Right atrium auricular region (tissue), 2 donors: ENCODE measurements at regions not wholly inside any gene's neighbourhood (a gene's known extent, or its start where the extent isn't known, plus 50 kb on each side); places are given as distances from the start of the nearest gene placed in this dataset.
A peak's percentile ranks its signal among the peaks of the same experiment; 100 is the strongest.

Experiments
- DNase-seq: peaks from one replicate; pipeline ENCODE4 v3.0.0-alpha.2; 2019; ENCODE audit warnings: low spot score
- H3K27ac ChIP-seq, 2 donors: fragments of 200-600 bp; sonication (generic); 1 replicate in 1 of 2; 2 replicates in 1 of 2; pipeline ENCODE4 v1.5.1; 2016 to 2019
- H3K27me3 ChIP-seq, 2 donors: fragments of 200-600 bp; sonication (generic); one replicate each; pipeline versions ENCODE4 v1.5.1 to v1.6.0; 2017 to 2019
- H3K36me3 ChIP-seq: fragments of 200-600 bp; sonication (generic); one replicate; pipeline ENCODE4 v1.5.1; 2016
- H3K4me1 ChIP-seq, 2 donors: fragments of 200-600 bp; sonication (generic); one replicate each; pipeline versions ENCODE4 v1.5.1 to v1.6.0; 2017 to 2019
- H3K4me3 ChIP-seq, 2 donors: fragments of 200-600 bp; sonication (generic); 1 replicate in 1 of 2; 2 replicates in 1 of 2; pipeline ENCODE4 v1.5.1; 2017 to 2019; ENCODE audit warnings: mild to moderate bottlenecking in 1 of 2, moderate library complexity in 1 of 2
- H3K9me3 ChIP-seq, 2 donors: fragments of 200-600 bp; sonication (generic); one replicate each; pipeline ENCODE4 v1.5.1; 2019
- TF ChIP-seq, protein P1 (sequence below), 2 donors: fragments of 200-600 bp; sonication (generic); IDR thresholded peaks; one replicate each; pipeline ENCODE4 v1.5.1; 2019; ENCODE audit warnings: antibody characterized with exemption in 2 of 2

DNA sequence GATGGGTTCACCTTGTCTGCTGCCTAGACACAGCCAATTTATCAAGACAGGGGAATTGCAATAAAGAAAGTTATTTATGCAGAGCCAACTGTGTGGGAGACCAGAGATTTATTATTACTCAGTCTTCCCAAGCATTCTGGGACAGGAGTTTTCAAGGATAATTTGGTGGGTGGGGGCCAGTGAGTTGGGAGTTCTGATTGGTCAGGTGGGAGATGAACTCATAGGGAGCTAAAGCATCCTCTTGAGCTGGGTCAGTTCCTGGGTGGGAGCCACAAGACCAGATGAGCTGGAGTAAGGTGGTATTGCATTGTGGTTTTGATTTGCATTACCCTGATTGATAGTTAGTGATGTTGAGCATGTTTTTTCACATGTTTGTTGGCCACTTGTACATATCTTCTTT is 86.1 kb downstream of the PRKAB2 start:
- Histone ChIP-seq H3K27me3 (peaks cover 5 to 6% of the 10 kb centered on the region in 2 donors), H3K36me3 (no peaks in the 10 kb centered on the region), H3K9me3 (peaks cover 0 to 8% of the 10 kb centered on the region in 2 donors), H3K27ac (no peak overlapping the region), H3K4me3 (no peak overlapping the region), H3K4me1 (peaks cover 0 to 7% of the 10 kb centered on the region in 2 donors)
- DNase-seq: no peak
- TF ChIP-seq, protein P1, sequence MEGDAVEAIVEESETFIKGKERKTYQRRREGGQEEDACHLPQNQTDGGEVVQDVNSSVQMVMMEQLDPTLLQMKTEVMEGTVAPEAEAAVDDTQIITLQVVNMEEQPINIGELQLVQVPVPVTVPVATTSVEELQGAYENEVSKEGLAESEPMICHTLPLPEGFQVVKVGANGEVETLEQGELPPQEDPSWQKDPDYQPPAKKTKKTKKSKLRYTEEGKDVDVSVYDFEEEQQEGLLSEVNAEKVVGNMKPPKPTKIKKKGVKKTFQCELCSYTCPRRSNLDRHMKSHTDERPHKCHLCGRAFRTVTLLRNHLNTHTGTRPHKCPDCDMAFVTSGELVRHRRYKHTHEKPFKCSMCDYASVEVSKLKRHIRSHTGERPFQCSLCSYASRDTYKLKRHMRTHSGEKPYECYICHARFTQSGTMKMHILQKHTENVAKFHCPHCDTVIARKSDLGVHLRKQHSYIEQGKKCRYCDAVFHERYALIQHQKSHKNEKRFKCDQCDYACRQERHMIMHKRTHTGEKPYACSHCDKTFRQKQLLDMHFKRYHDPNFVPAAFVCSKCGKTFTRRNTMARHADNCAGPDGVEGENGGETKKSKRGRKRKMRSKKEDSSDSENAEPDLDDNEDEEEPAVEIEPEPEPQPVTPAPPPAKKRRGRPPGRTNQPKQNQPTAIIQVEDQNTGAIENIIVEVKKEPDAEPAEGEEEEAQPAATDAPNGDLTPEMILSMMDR (IDR thresholded peaks at IDR 0.05): no peak

DNA sequence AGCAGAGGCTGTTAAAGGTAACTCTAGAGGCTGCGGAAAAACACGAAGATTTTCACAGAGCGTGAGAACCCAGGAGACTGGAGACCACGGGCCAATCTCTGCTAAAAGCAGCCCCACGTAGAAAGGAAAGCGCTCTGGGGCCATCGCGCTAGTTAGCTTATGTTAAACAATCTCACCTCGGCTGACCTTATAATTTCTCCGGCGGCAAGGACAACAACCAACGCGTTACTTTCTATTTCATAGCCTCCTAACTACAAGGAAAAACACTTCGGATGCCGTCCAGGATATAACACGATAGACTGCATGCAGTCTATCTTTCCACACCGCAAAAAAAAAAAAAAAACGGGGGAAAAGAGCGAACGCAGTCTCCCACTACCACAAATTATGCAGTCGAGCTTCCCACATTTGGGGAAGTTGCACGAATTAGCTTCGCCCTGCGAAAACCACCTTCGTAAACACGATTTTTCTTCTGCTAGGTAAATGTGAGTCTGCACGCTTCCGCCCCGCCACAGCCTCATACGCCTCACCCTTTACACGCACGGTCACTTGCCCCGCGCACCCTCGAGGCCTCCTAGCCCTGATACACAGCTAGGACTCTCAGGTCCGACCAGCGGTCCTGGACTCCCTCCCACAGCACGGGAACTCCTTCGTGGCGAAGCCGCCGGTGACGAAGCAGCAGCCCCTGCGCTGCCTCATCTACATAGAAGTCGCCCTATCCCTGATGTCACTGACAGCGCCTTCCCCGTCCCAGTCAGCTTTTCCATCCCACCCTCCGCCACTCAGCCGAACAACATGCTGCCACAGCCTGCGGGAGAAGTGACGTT is 87.8 kb downstream of the PRKAB2 start:
- no peaks in the 10 kb centered on the region for H3K36me3 ChIP-seq
- peaks cover 0 to 8% of the 10 kb centered on the region in 2 donors for H3K9me3 ChIP-seq
- no peak overlapping the region for H3K27ac ChIP-seq
- DNase-seq: peak; percentile 86
- peak overlapping the region; percentile 30 to 53 for H3K4me3 ChIP-seq
- H3K27me3 ChIP-seq: peaks cover 17 to 19% of the 10 kb centered on the region in 2 donors
- peaks cover 0 to 23% of the 10 kb centered on the region in 2 donors for H3K4me1 ChIP-seq
- TF ChIP-seq, protein P1 (IDR thresholded peaks at IDR 0.05): no peak

DNA sequence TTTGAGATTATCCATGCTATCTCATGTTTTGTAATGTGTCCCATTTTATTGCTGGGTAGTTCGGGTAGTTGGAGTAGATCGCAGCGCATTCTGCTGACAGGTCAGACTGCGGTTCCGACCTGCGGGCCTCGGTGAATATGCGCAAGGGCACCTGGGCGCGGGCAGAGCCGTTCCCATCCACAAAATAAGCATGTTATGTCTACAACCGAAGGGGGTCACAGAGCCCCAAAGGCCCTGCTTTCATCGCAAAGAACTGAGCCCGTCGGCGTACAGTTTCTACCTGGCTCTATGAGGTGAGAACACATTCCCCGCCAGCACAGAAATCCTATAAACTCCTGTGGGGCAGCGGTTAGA is 88.4 kb downstream of the PRKAB2 start:
- TF ChIP-seq, protein P1 (IDR thresholded peaks at IDR 0.05): no peak
- no peak for DNase-seq
- Histone ChIP-seq H3K27ac (no peak overlapping the region), H3K36me3 (no peaks in the 10 kb centered on the region), H3K27me3 (peaks cover 23 to 25% of the 10 kb centered on the region in 2 donors), H3K4me3 (peak overlapping the region; percentile 30 to 53), H3K9me3 (peaks cover 0 to 8% of the 10 kb centered on the region in 2 donors), H3K4me1 (peaks cover 0 to 29% of the 10 kb centered on the region in 2 donors)

DNA sequence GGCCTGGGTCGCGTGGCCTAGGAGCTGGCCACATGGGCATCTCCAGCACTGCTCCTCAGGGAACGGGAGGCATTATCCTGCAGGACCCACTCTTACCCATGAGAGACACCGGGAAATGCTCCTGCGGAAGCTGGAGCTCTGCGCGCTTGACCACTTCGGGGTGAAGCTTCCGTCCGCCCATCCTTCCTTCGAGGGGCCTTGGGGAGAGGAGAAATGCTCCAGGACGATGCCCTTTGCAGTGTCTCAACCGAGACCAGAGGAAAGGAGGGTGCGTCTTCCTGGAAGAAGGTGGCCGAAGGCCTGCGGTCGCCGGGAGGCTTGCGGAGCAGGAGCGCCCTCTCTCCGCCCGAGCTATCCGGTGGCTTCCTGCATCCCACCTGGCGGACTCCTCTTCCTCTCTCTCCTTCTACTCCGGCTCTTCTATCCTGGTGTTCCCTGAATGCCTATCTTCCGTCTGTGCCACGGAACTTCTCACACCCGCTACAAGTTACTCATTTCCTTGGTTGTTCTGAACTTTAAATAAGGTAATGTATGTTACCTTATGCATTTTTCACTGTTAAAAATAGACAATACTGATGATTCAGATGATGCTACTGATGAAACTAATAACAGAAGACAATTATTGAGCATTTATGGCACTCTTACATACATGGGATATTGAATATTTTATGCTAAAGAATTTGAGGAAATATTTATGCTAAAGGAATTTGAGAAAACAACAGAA is 91.4 kb downstream of the PRKAB2 start:
- no peak for DNase-seq
- H3K36me3 ChIP-seq: no peaks in the 10 kb centered on the region
- H3K27ac ChIP-seq: no peak overlapping the region
- H3K27me3 ChIP-seq: peaks cover 38 to 45% of the 10 kb centered on the region in 2 donors
- TF ChIP-seq, protein P1 (IDR thresholded peaks at IDR 0.05): no peak
- no peak overlapping the region for H3K4me3 ChIP-seq
- no peaks in the 10 kb centered on the region for H3K9me3 ChIP-seq
- H3K4me1 ChIP-seq: peaks cover 0 to 43% of the 10 kb centered on the region in 2 donors

DNA sequence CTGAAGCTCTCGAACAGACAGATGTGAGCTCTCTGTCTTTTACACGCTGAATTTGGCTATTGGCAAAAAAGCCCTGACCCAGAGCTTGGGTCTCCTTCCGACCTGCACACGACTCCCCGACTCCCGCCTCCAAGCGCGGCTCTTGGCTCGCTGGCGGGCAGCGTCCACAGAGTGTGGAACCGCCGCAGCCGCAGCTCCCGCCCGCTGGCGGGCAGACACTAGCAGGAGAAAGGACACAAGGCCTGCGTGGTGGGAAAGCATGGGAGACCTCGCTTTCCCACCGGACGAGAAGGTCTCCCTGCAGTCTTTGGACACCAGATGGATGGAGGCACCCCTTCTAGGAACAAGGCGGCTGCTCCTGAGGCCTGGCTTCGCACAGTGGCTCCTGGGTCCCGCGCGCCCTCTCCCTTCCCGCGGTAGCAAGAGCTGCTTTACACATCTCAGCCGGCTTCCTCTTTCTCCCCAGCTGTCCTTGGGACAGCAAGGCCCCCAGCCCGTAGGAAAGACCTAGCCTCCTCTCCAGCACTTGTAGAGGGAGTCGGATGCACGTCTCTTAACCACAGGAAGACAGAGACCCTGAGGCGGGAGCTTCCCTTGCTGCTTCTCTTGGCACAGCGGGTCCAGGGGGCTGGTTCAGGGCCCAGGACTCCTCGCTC is 92.1 kb downstream of the PRKAB2 start:
- no peak for DNase-seq
- peak overlapping the region in 1 of 2 donors; percentile 25 for H3K4me3 ChIP-seq
- H3K27ac ChIP-seq: no peak overlapping the region
- H3K9me3 ChIP-seq: no peaks in the 10 kb centered on the region
- peaks cover 0 to 43% of the 10 kb centered on the region in 2 donors for H3K4me1 ChIP-seq
- TF ChIP-seq, protein P1 (IDR thresholded peaks at IDR 0.05): no peak
- peaks cover 38 to 49% of the 10 kb centered on the region in 2 donors for H3K27me3 ChIP-seq
- no peaks in the 10 kb centered on the region for H3K36me3 ChIP-seq
